ENCODE measurements at regions not wholly inside any gene's neighbourhood (a gene's known extent, or its start where the extent isn't known, plus 50 kb on each side); places are given as distances from the start of the nearest gene placed in this dataset.

DNA sequence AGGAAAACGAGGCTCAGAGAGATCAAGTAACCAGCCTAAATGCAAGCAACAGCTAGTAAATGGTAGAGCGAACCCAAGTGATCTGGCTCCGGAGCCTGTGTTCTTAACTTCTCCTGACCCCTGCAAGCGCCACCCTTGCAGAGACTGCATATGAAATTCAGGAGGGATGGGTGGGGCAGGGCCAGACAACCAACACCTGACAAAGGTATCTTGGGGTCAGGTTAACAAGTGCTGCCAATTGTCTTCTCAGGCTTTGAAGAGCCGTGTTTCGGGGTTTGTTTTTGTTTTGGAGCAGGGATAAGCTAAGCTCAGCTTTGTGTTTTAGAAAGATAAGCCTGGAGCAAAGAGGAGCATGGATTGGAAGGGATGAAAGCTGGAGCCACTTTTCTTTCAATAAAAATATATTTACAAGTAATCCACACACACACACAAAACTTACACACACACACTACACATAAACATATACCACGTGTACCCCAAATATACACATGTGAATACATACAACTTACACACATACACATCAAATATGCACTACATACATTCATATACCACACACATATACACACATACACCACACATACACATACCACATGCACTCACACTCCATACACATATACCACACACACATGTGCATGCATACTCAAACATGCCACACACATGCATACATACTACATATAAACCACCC lies 722.0 kb downstream of the DIAPH3 start:
- TF ChIP-seq SMC3 (IDR thresholded peaks at IDR 0.05; ENCODE audit: low read depth, low read length) = no peak
- no peak for TF ChIP-seq CTCF (IDR thresholded peaks at IDR 0.05)
- no peak for TF ChIP-seq CHD2 (IDR thresholded peaks at IDR 0.05; ENCODE audit: low read length, partially characterized antibody)
